GM10266 (cell line): ENCODE measurements at regions not wholly inside any gene's neighbourhood (a gene's known extent, or its start where the extent isn't known, plus 50 kb on each side); places are given as distances from the start of the nearest gene placed in this dataset.

Source experiments
- DNase-seq: peaks from one replicate; pipeline ENCODE4 v3.0.0; 2012; ENCODE audit errors: extremely low spot score
- TF ChIP-seq, protein P1 (sequence below): IDR thresholded peaks from 2 replicates; pipeline ENCODE4 v1.5.1; 2012; ENCODE audit warnings: mild to moderate bottlenecking, low read depth; ENCODE audit not compliant: control insufficient read depth, insufficient read depth; ENCODE audit errors: missing control alignments

DNA sequence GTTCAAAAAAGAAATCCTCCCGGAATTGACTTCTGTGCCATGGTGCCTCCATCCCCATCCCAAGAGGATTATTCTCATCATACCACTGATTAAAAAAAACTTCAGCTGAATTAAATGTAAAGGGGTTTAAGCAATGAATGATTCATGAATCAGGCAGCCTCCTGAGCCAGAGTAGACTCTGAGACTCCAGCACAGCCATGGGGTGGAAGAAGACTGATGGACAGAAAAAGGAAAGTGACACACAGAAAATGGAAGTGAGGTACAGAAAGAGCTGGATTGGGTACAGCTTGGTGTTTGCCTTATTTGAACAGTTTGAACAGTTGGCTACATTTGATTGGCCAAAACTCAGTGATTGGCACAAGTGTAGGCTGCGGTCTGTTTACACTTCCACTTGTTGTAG is 224.8 kb upstream of the ATP10A start:
- DNase-seq = no peak
- TF ChIP-seq, protein P1, sequence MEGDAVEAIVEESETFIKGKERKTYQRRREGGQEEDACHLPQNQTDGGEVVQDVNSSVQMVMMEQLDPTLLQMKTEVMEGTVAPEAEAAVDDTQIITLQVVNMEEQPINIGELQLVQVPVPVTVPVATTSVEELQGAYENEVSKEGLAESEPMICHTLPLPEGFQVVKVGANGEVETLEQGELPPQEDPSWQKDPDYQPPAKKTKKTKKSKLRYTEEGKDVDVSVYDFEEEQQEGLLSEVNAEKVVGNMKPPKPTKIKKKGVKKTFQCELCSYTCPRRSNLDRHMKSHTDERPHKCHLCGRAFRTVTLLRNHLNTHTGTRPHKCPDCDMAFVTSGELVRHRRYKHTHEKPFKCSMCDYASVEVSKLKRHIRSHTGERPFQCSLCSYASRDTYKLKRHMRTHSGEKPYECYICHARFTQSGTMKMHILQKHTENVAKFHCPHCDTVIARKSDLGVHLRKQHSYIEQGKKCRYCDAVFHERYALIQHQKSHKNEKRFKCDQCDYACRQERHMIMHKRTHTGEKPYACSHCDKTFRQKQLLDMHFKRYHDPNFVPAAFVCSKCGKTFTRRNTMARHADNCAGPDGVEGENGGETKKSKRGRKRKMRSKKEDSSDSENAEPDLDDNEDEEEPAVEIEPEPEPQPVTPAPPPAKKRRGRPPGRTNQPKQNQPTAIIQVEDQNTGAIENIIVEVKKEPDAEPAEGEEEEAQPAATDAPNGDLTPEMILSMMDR = no peak

DNA sequence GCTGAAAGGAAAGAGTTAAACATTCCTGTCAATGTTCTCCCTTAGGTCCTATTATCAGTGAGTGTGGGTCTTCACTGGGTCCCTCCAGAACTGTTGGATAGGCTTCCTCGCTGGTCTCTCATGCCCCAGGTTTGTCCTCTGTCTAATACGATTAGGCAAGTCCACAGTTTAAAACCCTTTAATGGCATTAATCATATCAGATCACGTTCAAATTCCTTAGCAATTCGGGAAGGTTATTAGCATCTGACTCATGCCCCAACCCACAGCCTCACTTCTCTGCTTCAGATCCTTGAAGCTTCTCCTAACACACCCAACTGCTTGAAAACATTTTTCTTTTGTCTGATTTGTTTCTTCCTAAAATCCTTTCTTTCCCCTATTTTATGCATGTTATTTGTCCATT is 224.3 kb upstream of the ATP10A start:
- TF ChIP-seq, protein P1 = no peak
- no peak for DNase-seq

DNA sequence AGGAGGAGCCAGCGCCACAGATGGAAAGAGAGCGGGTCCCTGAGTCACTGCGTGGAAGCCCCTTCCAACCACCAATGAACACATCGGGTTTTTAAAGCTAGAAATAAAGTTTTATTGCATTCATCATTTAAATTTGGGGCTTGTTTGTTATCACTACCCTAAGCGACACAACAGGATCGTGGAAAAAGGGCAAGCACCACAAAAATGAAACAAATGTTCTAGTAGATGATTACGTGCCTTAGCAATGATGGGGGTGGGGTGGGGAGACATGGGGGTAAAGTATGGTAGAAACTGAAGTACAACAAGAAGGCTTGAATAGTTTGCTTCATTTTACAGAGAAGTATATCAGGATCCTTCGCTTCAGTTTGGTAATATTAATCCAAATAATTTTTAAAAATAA is 221.6 kb upstream of the ATP10A start:
- DNase-seq = no peak
- TF ChIP-seq, protein P1 = no peak

- no peak for DNase-seq
- TF ChIP-seq, protein P1 = no peak
Measured at GRCh38 chr15:26083896-26084295, 220.8 kb upstream of the ATP10A start.

- no peak for DNase-seq
Measured at GRCh38 chr15:26083457-26083856, 220.3 kb upstream of the ATP10A start.

GRCh38 chr15:26082221-26083109 is 219.3 kb upstream of the ATP10A start:
- TF ChIP-seq, protein P1 = no peak

More at GRCh38 chr15:26083457-26083856, 220.3 kb upstream of the ATP10A start:
- TF ChIP-seq, protein P1 = no peak

GRCh38 chr15:26081758-26082220 is 218.7 kb upstream of the ATP10A start:
- DNase-seq = no peak
- TF ChIP-seq, protein P1 = no peak

More at GRCh38 chr15:26082221-26083109, 219.3 kb upstream of the ATP10A start:
- peak; percentile 45 for DNase-seq
